HCT116 (cell line): ENCODE measurements at regions not wholly inside any gene's neighbourhood (a gene's known extent, or its start where the extent isn't known, plus 50 kb on each side); places are given as distances from the start of the nearest gene placed in this dataset.

ENCODE experiments used
- ATAC-seq: fragments of 200-7000 bp; cut with Tn5 transposase; 2 replicates; pipeline ENCODE4 v1.9.1; 2020; ENCODE audit warnings: mild to moderate bottlenecking, moderate library complexity
- BruUV-seq: library from RNA; stranded (reverse); fragments of 400-500 nt; replicated peaks from 2 replicates; lab custom pipeline; 2021; lab: Mats Ljungman, UMichigan
- CTCF ChIA-PET: fragments of 300-600 bp; sonication (Branson Sonifier 250); formaldehyde crosslinking; loops from one replicate; lab custom pipeline; 2021; ENCODE audit warnings: antibody characterized with exemption; lab: Charles Lee
- POLR2A ChIA-PET: fragments of 300-600, 350-600 bp; sonication (Branson Sonifier 250); formaldehyde crosslinking; loops from one replicate; lab custom pipeline; 2021; ENCODE audit warnings: antibody characterized with exemption; lab: Charles Lee
- RAD21 ChIA-PET, 2 experiments: fragments of 300-600 bp; sonication (Branson Sonifier 250); formaldehyde crosslinking; loops; one replicate each; lab custom pipeline; 2023; ENCODE audit warnings: low total read pairs in 2 of 2; ENCODE audit not compliant: uncharacterized antibody in 2 of 2, unreplicated experiment in 2 of 2, low non-redundant PET in 1 of 2; lab: Charles Lee
- DNase-seq: peaks from one replicate; pipeline ENCODE4 v3.0.0-alpha.2; 2010; ENCODE audit warnings: low read depth, low spot score
- H2AFZ ChIP-seq: fragments of 200-600 bp; shearing (Covaris generic), sonication (generic); 2 replicates; pipeline ENCODE4 v1.6.1; 2017; ENCODE audit warnings: low read depth, mixed run types, mixed read lengths, antibody characterized with exemption, low read length; ENCODE audit not compliant: poor library complexity, severe bottlenecking
- H3K27ac ChIP-seq: 2 replicates; pipeline ENCODE4 v1.5.1; 2012; ENCODE audit warnings: low read depth, low read length
- H3K27me3 ChIP-seq: fragments of 200-600 bp; sonication (generic); 2 replicates; pipeline ENCODE4 v1.6.1; 2016; ENCODE audit warnings: mixed run types, low read length, mixed read lengths; ENCODE audit not compliant: insufficient read depth
- H3K36me3 ChIP-seq, 2 experiments: fragments of 200-500 bp in 1 of 2; fragments of 200-600 bp in 1 of 2; sonication (Bioruptor generic) in 1 of 2; sonication (generic) in 1 of 2; 2 replicates each; pipeline versions ENCODE4 v1.5.1 to v1.6.1; 2014 to 2016; ENCODE audit warnings: low read length in 2 of 2, inconsistent platforms in 1 of 2, mixed read lengths in 1 of 2, mixed run types in 1 of 2; ENCODE audit not compliant: insufficient read depth in 2 of 2, control insufficient read depth in 1 of 2
- H3K4me1 ChIP-seq, 2 experiments: fragments of 200-600 bp in 1 of 2; sonication (generic) in 1 of 2; 2 replicates each; pipeline versions ENCODE4 v1.5.1 to v1.6.1; 2012 to 2017; ENCODE audit warnings: low read length in 2 of 2, inconsistent platforms in 1 of 2, mild to moderate bottlenecking in 1 of 2, mixed read lengths in 1 of 2, mixed run types in 1 of 2, moderate library complexity in 1 of 2; ENCODE audit not compliant: insufficient read depth in 2 of 2, control insufficient read depth in 1 of 2
- H3K4me2 ChIP-seq: fragments of 200-600 bp; sonication (generic); 2 replicates; pipeline ENCODE4 v1.6.1; 2017; ENCODE audit warnings: mixed run types, low read length, mixed read lengths
- H3K4me3 ChIP-seq, 2 experiments: fragments of 200-600 bp in 1 of 2; sonication (generic) in 1 of 2; replicated peaks in 1 of 2; 2 replicates each; pipeline ENCODE4 v1.5.1; 2011 to 2016; ENCODE audit warnings: low read length in 2 of 2, control low read depth in 1 of 2, low read depth in 1 of 2, mild to moderate bottlenecking in 1 of 2, mixed read lengths in 1 of 2, mixed run types in 1 of 2
- H3K79me2 ChIP-seq: fragments of 200-600 bp; sonication (generic); 2 replicates; pipeline ENCODE4 v1.6.1; 2017; ENCODE audit warnings: mild to moderate bottlenecking, mixed run types, low read length, moderate library complexity, mixed read lengths; ENCODE audit not compliant: insufficient read depth
- H3K9ac ChIP-seq: fragments of 200-600 bp; sonication (generic); 2 replicates; pipeline ENCODE4 v1.6.1; 2016; ENCODE audit warnings: low read length, mixed read lengths
- H3K9me2 ChIP-seq: fragments of 200-600 bp; sonication (generic), shearing (Covaris generic); 2 replicates; pipeline ENCODE4 v1.6.1; 2017; ENCODE audit warnings: mixed run types, mild to moderate bottlenecking, moderate library complexity; ENCODE audit not compliant: insufficient read depth
- H3K9me3 ChIP-seq, 2 experiments: fragments of 200-500 bp in 1 of 2; fragments of 200-600 bp in 1 of 2; sonication (Bioruptor generic) in 1 of 2; sonication (generic) in 1 of 2; 2 replicates each; pipeline ENCODE4 v1.6.1; 2014 to 2017; ENCODE audit warnings: low read length in 2 of 2, mixed read lengths in 2 of 2, inconsistent platforms in 1 of 2, low read depth in 1 of 2, mild to moderate bottlenecking in 1 of 2, mixed run types in 1 of 2, moderate library complexity in 1 of 2; ENCODE audit not compliant: control insufficient read depth in 1 of 2, insufficient read depth in 1 of 2
- H4K20me1 ChIP-seq: fragments of 200-600 bp; sonication (generic), shearing (Covaris generic); 2 replicates; pipeline ENCODE4 v1.6.1; 2017; ENCODE audit warnings: mixed run types, mild to moderate bottlenecking, moderate library complexity; ENCODE audit not compliant: insufficient read depth
- CBX3 ChIP-seq: IDR thresholded peaks from 2 replicates; pipeline ENCODE4 v1.6.1; 2012; ENCODE audit warnings: low read depth
- CEBPB ChIP-seq: IDR thresholded peaks from 2 replicates; pipeline ENCODE4 v1.6.1; 2012; ENCODE audit warnings: low read depth
- EGR1 ChIP-seq: IDR thresholded peaks from 2 replicates; pipeline ENCODE4 v1.6.1; 2012; ENCODE audit warnings: low read depth
- EZH2phosphoT487 ChIP-seq: fragments of 200-600 bp; IDR thresholded peaks from 2 replicates; pipeline ENCODE4 v1.6.1; 2018; ENCODE audit warnings: antibody characterized with exemption, borderline replicate concordance
- FOSL1 ChIP-seq: IDR thresholded peaks from 2 replicates; pipeline ENCODE4 v1.6.1; 2012; ENCODE audit warnings: low read depth
- JUND ChIP-seq: IDR thresholded peaks from 2 replicates; pipeline ENCODE4 v1.6.1; 2012
- RAD21 ChIP-seq: IDR thresholded peaks from 2 replicates; pipeline ENCODE4 v1.6.1; 2012; ENCODE audit warnings: low read depth, mild to moderate bottlenecking
- SIN3A ChIP-seq: IDR thresholded peaks from 2 replicates; pipeline ENCODE4 v1.6.1; 2012; ENCODE audit warnings: low read depth
- SRF ChIP-seq: IDR thresholded peaks from 2 replicates; pipeline ENCODE4 v1.6.1; 2012; ENCODE audit warnings: low read depth
- YY1 ChIP-seq: IDR thresholded peaks from 2 replicates; pipeline ENCODE4 v1.6.1; 2011; ENCODE audit warnings: low read length, low read depth, moderate library complexity, mild to moderate bottlenecking; ENCODE audit not compliant: insufficient replicate concordance; ENCODE audit errors: extremely low read depth
- ZFX ChIP-seq: fragments of 450-650 bp; IDR thresholded peaks from 2 replicates; pipeline ENCODE4 v1.6.1; 2017
- ZNF274 ChIP-seq: fragments of 200-500 bp; sonication (Bioruptor generic); IDR thresholded peaks from 2 replicates; pipeline ENCODE4 v1.6.1; 2014; ENCODE audit warnings: mild to moderate bottlenecking, low read depth, low read length, inconsistent platforms
- intact Hi-C: fragments of 100-400 bp; cut with micrococcal nuclease; formaldehyde crosslinking; loops from 2 replicates; pipeline ENCODE4 v1.10.0; 2022
- TF ChIP-seq, protein P1 (sequence below): IDR thresholded peaks from 2 replicates; pipeline ENCODE4 v1.6.1; 2012; ENCODE audit warnings: low read depth
- TF ChIP-seq, protein P2 (sequence below): IDR thresholded peaks from 2 replicates; pipeline ENCODE4 v1.6.1; 2012
- TF ChIP-seq, protein P3 (sequence below), 3 experiments: fragments of 200-600 bp in 1 of 3; sonication (generic) in 1 of 3; IDR thresholded peaks in 2 of 3; conservative IDR thresholded peaks in 1 of 3; 2 replicates each; pipeline ENCODE4 v1.5.1; 2012 to 2017; ENCODE audit warnings: low read depth in 2 of 3, low read length in 2 of 3, antibody characterized with exemption in 1 of 3, borderline replicate concordance in 1 of 3, control low read depth in 1 of 3, mild to moderate bottlenecking in 1 of 3, mixed read lengths in 1 of 3, mixed run types in 1 of 3, moderate library complexity in 1 of 3; ENCODE audit not compliant: insufficient read depth in 1 of 3
- TF ChIP-seq, protein P4 (sequence below): IDR thresholded peaks from 2 replicates; pipeline ENCODE4 v1.6.1; 2012

DNA sequence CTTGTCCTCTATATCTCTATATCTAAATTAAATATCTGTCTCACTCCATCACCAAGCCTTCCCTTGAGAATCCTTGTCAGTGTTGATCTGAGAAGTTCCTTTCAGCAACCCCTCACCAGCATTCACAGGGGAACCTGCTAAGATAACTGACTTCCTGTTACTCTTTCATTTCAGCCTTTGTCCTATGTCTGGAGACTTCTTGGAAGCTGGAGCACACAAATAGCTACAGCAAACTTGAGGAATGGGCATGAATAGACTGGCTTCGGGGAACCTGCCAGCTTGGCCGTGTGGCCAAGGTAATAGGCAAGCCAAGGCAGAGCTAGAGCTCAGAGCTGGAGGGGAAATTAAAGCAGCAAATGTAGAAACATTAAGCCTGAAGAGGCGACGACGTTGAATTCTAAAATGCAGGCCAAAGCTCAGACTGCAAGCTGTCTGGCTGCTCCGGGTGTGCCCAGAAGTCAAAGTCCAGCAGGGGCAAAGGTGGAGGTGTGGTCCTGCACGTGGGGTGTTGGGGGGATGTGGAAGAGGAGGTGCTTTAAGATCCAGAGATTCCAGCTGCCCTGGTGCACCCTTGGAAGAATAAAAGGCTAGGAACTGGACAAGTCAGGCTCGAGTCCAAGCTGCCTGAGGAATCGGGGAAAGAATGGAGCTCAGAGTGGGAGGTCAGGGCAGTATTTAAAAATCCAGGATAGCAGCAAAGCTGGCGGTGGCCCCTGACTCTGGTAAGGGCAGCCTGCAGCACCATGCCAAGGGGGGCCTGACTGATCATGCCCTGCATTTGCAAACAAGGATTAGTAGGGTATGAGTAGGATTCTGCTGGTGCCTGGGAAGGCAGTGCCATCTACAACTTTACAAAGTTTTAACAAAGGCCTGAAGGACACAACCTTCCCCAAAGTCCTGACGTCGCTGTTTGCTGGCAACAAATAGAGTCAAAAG lies 185.0 kb upstream of the SGK1 start:
- Histone ChIP-seq H3K36me3 (no peaks in the 10 kb centered on the region), H3K4me3 (no peak overlapping the region), H3K79me2 (no peaks in the 10 kb centered on the region), H3K9me3 (no peaks in the 10 kb centered on the region), H3K27me3 (no peaks in the 10 kb centered on the region), H3K9ac (no peak overlapping the region), H3K27ac (no peak overlapping the region), H2AFZ (no peak overlapping the region), H3K4me1 (no peaks in the 10 kb centered on the region), H3K9me2 (no peaks in the 10 kb centered on the region), H3K4me2 (no peak overlapping the region), H4K20me1 (no peaks in the 10 kb centered on the region)
- intact Hi-C loops: no loop called here
- no TSS peak for BruUV-seq
- CTCF ChIA-PET: no interaction called here
- ATAC-seq: no peak
- RAD21 ChIA-PET: no interaction called here
- DNase-seq: no peak
- POLR2A ChIA-PET: no interaction called here
- TF ChIP-seq ZFX (no peak), CBX3 (no peak), SIN3A (no peak), CEBPB (no peak), RAD21 (no peak), JUND (no peak), ZNF274 (no peak), FOSL1 (no peak), SRF (no peak), EGR1 (no peak), YY1 (no peak), EZH2phosphoT487 (no peak)
- TF ChIP-seq, protein P1, sequence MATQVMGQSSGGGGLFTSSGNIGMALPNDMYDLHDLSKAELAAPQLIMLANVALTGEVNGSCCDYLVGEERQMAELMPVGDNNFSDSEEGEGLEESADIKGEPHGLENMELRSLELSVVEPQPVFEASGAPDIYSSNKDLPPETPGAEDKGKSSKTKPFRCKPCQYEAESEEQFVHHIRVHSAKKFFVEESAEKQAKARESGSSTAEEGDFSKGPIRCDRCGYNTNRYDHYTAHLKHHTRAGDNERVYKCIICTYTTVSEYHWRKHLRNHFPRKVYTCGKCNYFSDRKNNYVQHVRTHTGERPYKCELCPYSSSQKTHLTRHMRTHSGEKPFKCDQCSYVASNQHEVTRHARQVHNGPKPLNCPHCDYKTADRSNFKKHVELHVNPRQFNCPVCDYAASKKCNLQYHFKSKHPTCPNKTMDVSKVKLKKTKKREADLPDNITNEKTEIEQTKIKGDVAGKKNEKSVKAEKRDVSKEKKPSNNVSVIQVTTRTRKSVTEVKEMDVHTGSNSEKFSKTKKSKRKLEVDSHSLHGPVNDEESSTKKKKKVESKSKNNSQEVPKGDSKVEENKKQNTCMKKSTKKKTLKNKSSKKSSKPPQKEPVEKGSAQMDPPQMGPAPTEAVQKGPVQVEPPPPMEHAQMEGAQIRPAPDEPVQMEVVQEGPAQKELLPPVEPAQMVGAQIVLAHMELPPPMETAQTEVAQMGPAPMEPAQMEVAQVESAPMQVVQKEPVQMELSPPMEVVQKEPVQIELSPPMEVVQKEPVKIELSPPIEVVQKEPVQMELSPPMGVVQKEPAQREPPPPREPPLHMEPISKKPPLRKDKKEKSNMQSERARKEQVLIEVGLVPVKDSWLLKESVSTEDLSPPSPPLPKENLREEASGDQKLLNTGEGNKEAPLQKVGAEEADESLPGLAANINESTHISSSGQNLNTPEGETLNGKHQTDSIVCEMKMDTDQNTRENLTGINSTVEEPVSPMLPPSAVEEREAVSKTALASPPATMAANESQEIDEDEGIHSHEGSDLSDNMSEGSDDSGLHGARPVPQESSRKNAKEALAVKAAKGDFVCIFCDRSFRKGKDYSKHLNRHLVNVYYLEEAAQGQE: no peak
- TF ChIP-seq, protein P2, sequence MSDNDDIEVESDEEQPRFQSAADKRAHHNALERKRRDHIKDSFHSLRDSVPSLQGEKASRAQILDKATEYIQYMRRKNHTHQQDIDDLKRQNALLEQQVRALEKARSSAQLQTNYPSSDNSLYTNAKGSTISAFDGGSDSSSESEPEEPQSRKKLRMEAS: no peak
- TF ChIP-seq, protein P3, sequence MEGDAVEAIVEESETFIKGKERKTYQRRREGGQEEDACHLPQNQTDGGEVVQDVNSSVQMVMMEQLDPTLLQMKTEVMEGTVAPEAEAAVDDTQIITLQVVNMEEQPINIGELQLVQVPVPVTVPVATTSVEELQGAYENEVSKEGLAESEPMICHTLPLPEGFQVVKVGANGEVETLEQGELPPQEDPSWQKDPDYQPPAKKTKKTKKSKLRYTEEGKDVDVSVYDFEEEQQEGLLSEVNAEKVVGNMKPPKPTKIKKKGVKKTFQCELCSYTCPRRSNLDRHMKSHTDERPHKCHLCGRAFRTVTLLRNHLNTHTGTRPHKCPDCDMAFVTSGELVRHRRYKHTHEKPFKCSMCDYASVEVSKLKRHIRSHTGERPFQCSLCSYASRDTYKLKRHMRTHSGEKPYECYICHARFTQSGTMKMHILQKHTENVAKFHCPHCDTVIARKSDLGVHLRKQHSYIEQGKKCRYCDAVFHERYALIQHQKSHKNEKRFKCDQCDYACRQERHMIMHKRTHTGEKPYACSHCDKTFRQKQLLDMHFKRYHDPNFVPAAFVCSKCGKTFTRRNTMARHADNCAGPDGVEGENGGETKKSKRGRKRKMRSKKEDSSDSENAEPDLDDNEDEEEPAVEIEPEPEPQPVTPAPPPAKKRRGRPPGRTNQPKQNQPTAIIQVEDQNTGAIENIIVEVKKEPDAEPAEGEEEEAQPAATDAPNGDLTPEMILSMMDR (IDR thresholded peaks at IDR 0.05 in 2 of 3, conservative IDR thresholded peaks at IDR 0.05 in 1 of 3; ENCODE audit: borderline replicate concordance in 1 of 3, insufficient read depth in 1 of 3, low read depth in 2 of 3, low read length in 2 of 3): no peak
- TF ChIP-seq, protein P4, sequence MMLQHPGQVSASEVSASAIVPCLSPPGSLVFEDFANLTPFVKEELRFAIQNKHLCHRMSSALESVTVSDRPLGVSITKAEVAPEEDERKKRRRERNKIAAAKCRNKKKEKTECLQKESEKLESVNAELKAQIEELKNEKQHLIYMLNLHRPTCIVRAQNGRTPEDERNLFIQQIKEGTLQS: no peak
